Stimulated activated CD4-positive, alpha-beta T cell treated with anti-CD3 and anti-CD28 coated beads, TNF-alpha, amount 100 ng/mL, for 4 hours (primary cell): ENCODE measurements at regions not wholly inside any gene's neighbourhood (a gene's known extent, or its start where the extent isn't known, plus 50 kb on each side); places are given as distances from the start of the nearest gene placed in this dataset.

Experiments
- DNase-seq, 3 experiments: peaks; one replicate each; pipeline ENCODE4 v3.0.0-alpha.2; 2020; ENCODE audit warnings: low read depth in 3 of 3

DNA sequence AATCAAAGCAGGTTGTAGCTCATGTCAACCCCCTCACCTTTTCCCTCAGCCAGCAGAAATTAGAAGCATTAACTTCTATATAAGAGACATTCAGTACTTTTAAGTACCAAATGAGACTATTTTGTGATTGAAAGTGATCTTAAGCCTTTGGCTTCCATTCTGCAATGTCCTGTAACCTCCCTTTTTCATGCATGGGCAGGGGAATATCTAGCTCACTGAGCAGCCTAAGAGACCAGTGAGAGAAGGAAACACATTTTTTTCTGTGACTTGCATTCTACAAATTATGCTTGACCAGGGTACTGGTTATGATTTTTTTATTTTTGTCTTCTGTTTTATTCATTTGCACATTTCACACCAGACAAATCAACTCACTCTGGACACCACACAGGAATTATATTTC lies 369.6 kb downstream of the KCTD12 start:
- no peak for DNase-seq

DNA sequence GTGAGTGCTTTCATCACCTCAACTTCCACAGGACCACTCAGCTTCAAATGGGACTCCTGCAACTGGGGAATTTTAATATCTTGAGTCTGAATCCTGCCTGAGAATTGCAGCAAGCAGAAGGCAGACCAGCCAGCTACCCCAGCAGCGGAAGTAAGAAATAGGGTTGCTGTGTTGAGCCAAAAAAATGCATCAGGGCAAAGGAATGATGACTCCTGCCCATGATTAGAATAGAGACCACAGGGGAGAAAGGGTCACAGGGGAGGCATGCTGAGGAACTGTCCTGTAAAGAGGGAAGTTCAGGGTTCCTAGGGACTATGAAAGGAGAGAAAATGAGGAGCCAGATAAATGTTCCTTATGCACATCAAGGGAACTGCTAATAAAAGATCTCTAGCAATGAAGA lies 370.2 kb downstream of the KCTD12 start:
- DNase-seq, result no peak

DNA sequence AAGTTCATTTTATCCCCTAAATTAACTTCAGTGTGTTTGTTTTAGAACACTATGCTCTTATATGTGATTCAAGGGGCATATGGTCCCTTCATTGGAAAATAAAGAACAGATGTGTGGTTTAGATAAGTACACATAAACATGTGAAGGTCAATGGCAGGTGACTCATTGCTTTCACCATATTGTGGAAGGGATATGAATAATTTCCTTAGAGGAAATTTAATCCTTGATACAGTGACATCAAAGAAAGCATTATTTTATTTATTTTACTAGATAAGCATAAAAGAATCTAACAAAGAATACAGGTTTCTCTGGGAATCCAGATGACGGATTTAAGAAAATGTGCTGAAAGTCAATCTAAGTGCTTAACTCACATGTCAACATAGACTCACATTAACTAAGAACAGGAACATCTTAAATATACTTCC lies 373.5 kb downstream of the KCTD12 start:
- no peak for DNase-seq

- DNase-seq, result no peak
These were observed 380.8 kb downstream of the KCTD12 start for GRCh38 chr13:76505437-76505836.

DNA sequence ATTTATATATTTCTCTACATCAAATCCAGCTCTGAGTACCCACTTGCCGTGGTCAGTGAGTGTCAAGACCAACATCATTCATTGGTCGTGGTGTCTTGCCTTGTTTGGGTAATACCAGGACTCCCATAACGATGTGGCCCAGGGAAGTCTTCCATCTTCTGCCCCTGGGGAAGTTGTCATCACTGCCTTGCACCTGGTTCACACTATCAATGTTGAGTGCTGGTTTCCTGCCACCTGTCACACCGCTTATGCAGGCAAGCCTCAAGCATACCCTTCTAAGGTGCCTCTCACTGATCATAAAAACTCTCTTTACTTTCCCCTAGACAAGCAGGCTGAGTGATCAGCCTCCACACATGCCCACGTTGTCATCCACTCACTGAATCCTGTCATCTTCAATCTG lies 382.4 kb downstream of the KCTD12 start:
- DNase-seq, result no peak

DNA sequence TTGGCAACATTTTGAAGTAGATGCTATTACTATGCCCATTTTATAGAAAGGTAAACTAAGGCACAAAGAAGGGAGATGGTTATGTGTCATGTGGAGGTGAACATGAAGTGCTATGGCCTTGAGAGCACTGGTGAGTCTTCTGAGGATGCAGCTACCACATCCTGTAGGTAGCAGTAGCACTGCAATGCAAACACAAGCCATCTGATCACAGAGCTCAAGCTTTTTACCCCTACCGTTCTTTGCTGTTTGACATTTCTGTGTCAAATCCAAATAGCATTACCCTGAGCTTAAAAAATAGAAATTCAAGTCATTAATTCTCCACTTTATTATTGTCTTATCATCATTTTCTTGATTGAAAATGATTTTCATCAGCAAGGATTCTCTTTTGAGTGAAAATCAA lies 382.9 kb downstream of the KCTD12 start:
- no peak for DNase-seq

- no peak for DNase-seq
These were observed 385.3 kb downstream of the KCTD12 start for GRCh38 chr13:76500894-76501293.

- no peak for DNase-seq
These were observed 386.3 kb downstream of the KCTD12 start for GRCh38 chr13:76499891-76500290.

DNA sequence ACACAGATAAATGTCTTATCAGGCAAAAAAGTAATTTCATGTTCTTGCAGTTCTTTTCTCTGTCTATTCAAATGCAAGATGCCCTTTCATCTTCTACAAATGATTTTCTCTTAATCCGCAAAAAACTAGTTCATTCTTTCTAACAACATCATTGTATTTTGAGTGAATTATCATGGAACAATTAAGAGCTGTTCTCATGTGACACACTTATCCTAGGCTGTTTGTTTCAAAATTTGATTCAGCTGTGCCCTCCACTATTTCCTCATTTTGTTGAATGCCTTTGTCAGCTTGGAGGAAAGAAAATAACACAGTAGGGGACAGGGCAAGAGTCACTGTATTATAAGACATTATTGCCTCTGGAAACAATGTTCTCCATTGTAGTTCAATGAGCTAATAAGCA lies 396.9 kb downstream of the KCTD12 start:
- no peak for DNase-seq

GRCh38 chr13:76481738-76482137 lies 404.5 kb downstream of the KCTD12 start:
- no peak for DNase-seq

DNA sequence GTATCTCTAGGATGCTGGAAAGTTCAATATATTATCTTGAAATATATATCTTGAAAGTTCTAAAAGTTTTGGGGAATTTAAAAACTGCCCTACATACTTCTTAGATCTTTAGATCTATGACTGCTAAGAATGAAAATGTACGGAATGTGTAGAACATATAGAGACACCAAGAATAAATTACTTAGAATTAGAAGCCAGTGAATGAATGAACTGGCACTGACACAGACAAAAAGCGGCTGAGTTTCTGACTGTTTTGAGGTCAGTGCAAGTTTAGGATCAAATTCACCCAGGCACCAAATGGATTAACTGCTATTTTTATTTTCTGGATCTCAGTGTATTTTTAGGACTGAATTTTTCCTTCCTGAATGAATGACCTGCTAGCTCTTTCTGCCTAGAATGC lies 411.2 kb downstream of the KCTD12 start:
- no peak for DNase-seq

GRCh38 chr13:76474356-76474755 lies 411.8 kb downstream of the KCTD12 start:
- no peak for DNase-seq

- DNase-seq, result peak; percentile 17 to 42 (median 23)
These were observed 412.6 kb downstream of the KCTD12 start for GRCh38 chr13:76473552-76474134.

GRCh38 chr13:76472916-76473315 lies 413.3 kb downstream of the KCTD12 start:
- DNase-seq, result no peak

DNA sequence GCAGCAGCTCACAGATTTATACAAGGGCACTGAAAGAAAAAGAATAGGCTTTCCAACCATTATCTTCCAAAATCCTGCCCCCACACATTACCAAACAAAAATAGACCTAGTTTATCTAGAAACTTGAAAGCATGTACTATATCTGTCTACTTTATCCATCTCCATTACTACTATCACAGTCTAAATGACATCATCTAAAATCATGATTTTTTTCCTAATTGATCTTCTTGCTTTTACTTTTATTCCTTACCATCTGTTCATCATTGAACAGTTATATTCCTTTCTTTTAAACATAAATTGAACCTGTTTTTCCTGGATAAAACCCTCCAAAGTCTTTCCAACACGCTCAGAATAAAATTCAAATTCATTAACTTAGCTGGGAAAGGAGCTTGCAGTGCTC lies 414.7 kb downstream of the KCTD12 start:
- no peak for DNase-seq

DNA sequence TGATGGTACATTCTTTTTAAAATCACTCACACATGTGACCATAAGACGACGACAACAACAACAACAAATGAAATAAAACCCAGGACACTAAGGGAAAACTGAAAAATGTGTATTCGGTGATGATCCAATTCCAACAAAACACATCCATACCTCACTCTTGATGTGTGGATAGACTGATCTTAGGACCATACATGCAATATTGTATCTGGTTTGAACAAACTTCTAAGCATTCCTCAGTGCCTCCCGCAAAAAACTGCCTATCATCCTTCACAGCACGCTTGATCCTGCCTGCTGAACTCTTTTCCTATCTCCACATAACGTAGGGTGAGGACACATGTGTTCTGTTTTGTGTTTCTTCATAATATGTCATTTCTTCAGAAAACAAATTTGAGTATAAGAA lies 415.2 kb downstream of the KCTD12 start:
- no peak for DNase-seq

DNA sequence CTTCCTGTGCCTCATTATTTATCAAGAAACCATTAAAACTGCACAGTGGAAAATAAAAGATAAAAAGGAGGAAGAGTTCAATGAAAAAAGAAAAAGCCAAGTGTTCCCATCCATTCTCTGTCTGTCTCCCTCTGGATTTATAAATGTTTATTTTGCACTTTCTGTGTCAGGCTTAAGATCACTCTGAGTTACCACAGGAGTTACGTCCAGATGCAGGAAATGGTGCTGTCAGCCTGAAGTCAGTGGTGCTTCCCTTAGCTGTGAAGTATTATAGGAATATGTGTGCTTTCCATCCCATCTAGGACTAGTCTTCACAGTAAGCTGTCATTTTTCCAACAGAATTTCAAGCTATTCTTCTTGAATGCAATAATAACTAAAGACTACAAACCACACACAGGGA lies 420.2 kb downstream of the KCTD12 start:
- DNase-seq, result no peak

DNA sequence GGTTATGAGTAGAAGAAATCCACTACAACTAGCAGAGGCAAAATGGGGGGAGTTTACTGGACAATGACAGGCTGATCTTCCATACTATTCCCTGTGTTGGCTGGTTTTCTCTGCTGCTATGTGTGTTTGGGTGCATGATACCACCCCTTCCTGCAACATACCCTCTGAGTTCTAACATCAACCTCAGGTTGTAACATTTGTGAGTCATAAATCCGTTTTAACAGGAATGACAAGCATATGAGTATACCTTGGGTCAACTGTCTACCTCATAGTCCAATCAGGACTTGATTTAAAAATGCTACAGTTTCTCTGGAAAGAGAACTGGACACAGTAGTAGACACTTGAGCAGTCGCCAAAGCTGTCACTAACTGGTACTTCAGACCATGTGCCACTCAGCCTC lies 422.9 kb downstream of the KCTD12 start:
- DNase-seq, result no peak

- no peak for DNase-seq
These were observed 424.2 kb downstream of the KCTD12 start for GRCh38 chr13:76461999-76462398.

GRCh38 chr13:76461484-76461883 lies 424.7 kb downstream of the KCTD12 start:
- no peak for DNase-seq

DNA sequence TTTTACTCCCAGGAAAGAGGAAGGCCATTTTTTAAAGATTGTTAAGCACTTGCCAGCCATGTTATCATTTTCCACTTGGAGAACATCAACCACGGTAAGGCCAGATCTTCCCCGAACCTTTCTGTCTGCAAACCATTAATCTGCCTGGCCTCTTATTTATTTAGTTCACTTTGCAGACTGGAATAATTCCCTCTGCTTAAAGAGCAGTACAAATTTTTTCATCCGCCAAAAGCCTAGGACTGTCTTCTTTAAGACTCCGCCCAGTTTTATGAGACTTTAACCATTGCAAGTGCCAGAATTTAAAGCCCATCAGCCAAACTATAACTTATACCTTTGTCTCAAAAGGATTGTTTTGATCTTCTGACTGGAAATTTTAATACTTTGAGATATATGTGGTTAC lies 426.3 kb downstream of the KCTD12 start:
- DNase-seq, result no peak

DNA sequence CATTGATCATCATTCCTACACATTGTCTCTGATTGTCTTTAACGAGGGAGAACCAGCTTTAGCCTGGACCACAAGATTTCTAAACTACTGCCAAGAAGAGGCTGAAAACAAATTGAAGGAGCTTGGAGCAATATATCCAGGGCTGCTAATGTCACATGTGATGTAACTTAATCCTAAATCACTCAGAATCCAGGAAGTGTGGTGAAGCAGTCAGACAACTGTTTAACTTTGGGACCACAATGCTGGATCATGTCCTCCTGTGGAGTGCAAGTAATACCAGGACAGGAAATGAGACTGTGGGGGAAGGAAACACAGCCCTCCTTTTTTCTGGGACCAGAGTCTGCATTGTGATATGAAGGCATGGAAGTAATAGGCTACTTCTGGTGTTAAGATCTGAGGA lies 430.2 kb downstream of the KCTD12 start:
- no peak for DNase-seq

DNA sequence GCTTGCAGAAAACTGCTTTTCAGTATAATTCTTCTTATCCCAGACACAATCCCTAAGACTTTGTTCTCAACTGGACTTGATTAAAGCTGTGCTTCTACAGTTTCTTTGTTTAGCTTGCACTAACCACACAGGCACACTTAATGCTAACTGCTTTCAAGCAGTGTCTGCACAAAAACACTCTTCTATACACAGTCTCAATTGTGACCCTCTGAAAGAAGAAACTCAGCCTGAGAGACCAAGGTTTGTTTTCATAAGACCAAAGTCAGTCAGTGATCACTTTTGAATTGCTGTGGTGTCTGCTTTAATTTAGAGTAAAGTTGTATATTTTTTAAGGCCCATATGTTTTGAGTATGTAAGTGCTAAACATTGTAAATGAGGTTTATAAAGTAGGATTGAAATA lies 431.2 kb downstream of the KCTD12 start:
- no peak for DNase-seq

DNA sequence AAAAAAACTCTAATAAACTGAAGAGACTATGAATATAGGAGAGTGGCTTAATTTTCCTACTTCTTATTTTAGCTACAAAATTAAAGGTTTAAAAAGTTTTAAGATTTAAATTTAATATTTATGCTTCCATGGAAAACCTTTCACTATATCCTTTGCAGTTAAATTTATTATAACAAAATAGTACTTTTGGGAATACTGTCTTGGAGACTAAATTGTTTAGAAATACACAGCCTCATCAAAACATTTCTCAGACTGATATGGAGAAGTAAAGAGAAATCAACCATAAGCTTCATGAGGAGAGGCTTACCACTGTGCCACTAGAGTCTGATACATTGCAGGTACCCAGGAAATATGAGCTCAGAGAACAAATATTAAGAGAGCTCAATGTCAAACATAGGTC lies 436.5 kb downstream of the KCTD12 start:
- no peak for DNase-seq

DNA sequence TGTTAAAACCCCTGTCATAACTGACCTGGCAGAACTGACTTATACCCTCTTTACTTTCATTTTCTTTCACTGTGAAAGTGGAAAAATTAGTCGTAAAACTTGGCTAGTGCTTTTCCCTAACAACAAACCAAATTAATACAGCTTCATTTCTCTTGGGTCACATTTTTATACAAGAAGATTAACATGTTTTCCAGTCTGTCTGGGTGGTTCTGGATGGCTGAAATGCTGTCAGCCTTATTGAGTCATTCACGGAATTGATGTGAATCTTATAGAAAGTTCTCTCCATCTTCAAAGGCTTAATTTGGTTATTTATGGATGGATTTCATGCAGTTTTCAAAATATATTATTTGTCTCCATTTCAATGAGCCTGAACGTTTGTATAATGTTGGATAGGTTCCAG lies 440.0 kb downstream of the KCTD12 start:
- DNase-seq, result no peak
